ENCODE measurements at regions not wholly inside any gene's neighbourhood (a gene's known extent, or its start where the extent isn't known, plus 50 kb on each side); places are given as distances from the start of the nearest gene placed in this dataset.

- H3K9me3 ChIP-seq (ENCODE audit: control insufficient read depth, insufficient read depth, low read length): no peaks in the 10 kb centered on the region
- no peak overlapping the region for H3K9ac ChIP-seq (ENCODE audit: low read depth, low read length)
- H3K4me3 ChIP-seq (ENCODE audit: low read depth, low read length): no peak overlapping the region
Measured at GRCh38 chr6:55017555-55018300, 156.6 kb upstream of the HCRTR2 start.

GRCh38 chr6:55019591-55019990, 154.7 kb upstream of the HCRTR2 start:
- Histone ChIP-seq H3K9ac (ENCODE audit: low read depth, low read length) (no peak overlapping the region), H3K36me3 (ENCODE audit: control insufficient read depth, insufficient read depth, low read length) (no peaks in the 10 kb centered on the region), H3K4me1 (ENCODE audit: control insufficient read depth, insufficient read depth, low read length) (no peaks in the 10 kb centered on the region), H3K27me3 (ENCODE audit: control insufficient read depth, insufficient read depth, low read length) (no peaks in the 10 kb centered on the region), H3K4me3 (ENCODE audit: low read depth, low read length) (no peak overlapping the region), H3K9me3 (ENCODE audit: control insufficient read depth, insufficient read depth, low read length) (no peaks in the 10 kb centered on the region)

More at GRCh38 chr6:55017555-55018300, 156.6 kb upstream of the HCRTR2 start:
- Histone ChIP-seq H3K36me3 (ENCODE audit: control insufficient read depth, insufficient read depth, low read length) (no peaks in the 10 kb centered on the region), H3K27me3 (ENCODE audit: control insufficient read depth, insufficient read depth, low read length) (no peaks in the 10 kb centered on the region), H3K4me1 (ENCODE audit: control insufficient read depth, insufficient read depth, low read length) (no peaks in the 10 kb centered on the region)

- Histone ChIP-seq H3K4me1 (ENCODE audit: control insufficient read depth, insufficient read depth, low read length) (no peaks in the 10 kb centered on the region), H3K36me3 (ENCODE audit: control insufficient read depth, insufficient read depth, low read length) (no peaks in the 10 kb centered on the region), H3K9me3 (ENCODE audit: control insufficient read depth, insufficient read depth, low read length) (no peaks in the 10 kb centered on the region), H3K4me3 (ENCODE audit: low read depth, low read length) (no peak overlapping the region), H3K27me3 (ENCODE audit: control insufficient read depth, insufficient read depth, low read length) (no peaks in the 10 kb centered on the region), H3K9ac (ENCODE audit: low read depth, low read length) (no peak overlapping the region)
Measured at GRCh38 chr6:55023230-55023629, 151.1 kb upstream of the HCRTR2 start.

GRCh38 chr6:55033016-55033546, 141.2 kb upstream of the HCRTR2 start:
- Histone ChIP-seq H3K9me3 (ENCODE audit: control insufficient read depth, insufficient read depth, low read length) (no peaks in the 10 kb centered on the region), H3K27me3 (ENCODE audit: control insufficient read depth, insufficient read depth, low read length) (no peaks in the 10 kb centered on the region), H3K9ac (ENCODE audit: low read depth, low read length) (no peak overlapping the region), H3K4me1 (ENCODE audit: control insufficient read depth, insufficient read depth, low read length) (no peaks in the 10 kb centered on the region), H3K36me3 (ENCODE audit: control insufficient read depth, insufficient read depth, low read length) (no peaks in the 10 kb centered on the region), H3K4me3 (ENCODE audit: low read depth, low read length) (no peak overlapping the region)

- H3K4me1 ChIP-seq (ENCODE audit: control insufficient read depth, insufficient read depth, low read length): no peaks in the 10 kb centered on the region
- H3K4me3 ChIP-seq (ENCODE audit: low read depth, low read length): no peak overlapping the region
- H3K9ac ChIP-seq (ENCODE audit: low read depth, low read length): no peak overlapping the region
- no peaks in the 10 kb centered on the region for H3K27me3 ChIP-seq (ENCODE audit: control insufficient read depth, insufficient read depth, low read length)
- no peaks in the 10 kb centered on the region for H3K9me3 ChIP-seq (ENCODE audit: control insufficient read depth, insufficient read depth, low read length)
- no peaks in the 10 kb centered on the region for H3K36me3 ChIP-seq (ENCODE audit: control insufficient read depth, insufficient read depth, low read length)
Measured at GRCh38 chr6:55034752-55035151, 139.6 kb upstream of the HCRTR2 start.

- H3K4me1 ChIP-seq (ENCODE audit: control insufficient read depth, insufficient read depth, low read length): no peaks in the 10 kb centered on the region
- no peak overlapping the region for H3K4me3 ChIP-seq (ENCODE audit: low read depth, low read length)
- H3K27me3 ChIP-seq (ENCODE audit: control insufficient read depth, insufficient read depth, low read length): no peaks in the 10 kb centered on the region
- H3K36me3 ChIP-seq (ENCODE audit: control insufficient read depth, insufficient read depth, low read length): no peaks in the 10 kb centered on the region
- no peak overlapping the region for H3K9ac ChIP-seq (ENCODE audit: low read depth, low read length)
- H3K9me3 ChIP-seq (ENCODE audit: control insufficient read depth, insufficient read depth, low read length): no peaks in the 10 kb centered on the region
Measured at GRCh38 chr6:55040102-55040848, 134.0 kb upstream of the HCRTR2 start.

GRCh38 chr6:55046869-55047422, 127.4 kb upstream of the HCRTR2 start:
- no peaks in the 10 kb centered on the region for H3K27me3 ChIP-seq (ENCODE audit: control insufficient read depth, insufficient read depth, low read length)
- H3K36me3 ChIP-seq (ENCODE audit: control insufficient read depth, insufficient read depth, low read length): no peaks in the 10 kb centered on the region
- H3K4me3 ChIP-seq (ENCODE audit: low read depth, low read length): no peak overlapping the region
- H3K4me1 ChIP-seq (ENCODE audit: control insufficient read depth, insufficient read depth, low read length): no peaks in the 10 kb centered on the region
- H3K9ac ChIP-seq (ENCODE audit: low read depth, low read length): no peak overlapping the region
- H3K9me3 ChIP-seq (ENCODE audit: control insufficient read depth, insufficient read depth, low read length): no peaks in the 10 kb centered on the region

- Histone ChIP-seq H3K4me3 (ENCODE audit: low read depth, low read length) (no peak overlapping the region), H3K9me3 (ENCODE audit: control insufficient read depth, insufficient read depth, low read length) (no peaks in the 10 kb centered on the region), H3K4me1 (ENCODE audit: control insufficient read depth, insufficient read depth, low read length) (no peaks in the 10 kb centered on the region), H3K27me3 (ENCODE audit: control insufficient read depth, insufficient read depth, low read length) (no peaks in the 10 kb centered on the region), H3K9ac (ENCODE audit: low read depth, low read length) (no peak overlapping the region), H3K36me3 (ENCODE audit: control insufficient read depth, insufficient read depth, low read length) (no peaks in the 10 kb centered on the region)
Measured at GRCh38 chr6:55047451-55048044, 126.8 kb upstream of the HCRTR2 start.

- H3K4me1 ChIP-seq (ENCODE audit: control insufficient read depth, insufficient read depth, low read length): no peaks in the 10 kb centered on the region
Measured at GRCh38 chr6:55049866-55050265, 124.4 kb upstream of the HCRTR2 start.

GRCh38 chr6:55052846-55053245, 121.5 kb upstream of the HCRTR2 start:
- H3K4me1 ChIP-seq (ENCODE audit: control insufficient read depth, insufficient read depth, low read length): no peaks in the 10 kb centered on the region
- no peaks in the 10 kb centered on the region for H3K36me3 ChIP-seq (ENCODE audit: control insufficient read depth, insufficient read depth, low read length)
- no peak overlapping the region for H3K4me3 ChIP-seq (ENCODE audit: low read depth, low read length)

More at GRCh38 chr6:55049866-55050265, 124.4 kb upstream of the HCRTR2 start:
- no peaks in the 10 kb centered on the region for H3K36me3 ChIP-seq (ENCODE audit: control insufficient read depth, insufficient read depth, low read length)
- H3K4me3 ChIP-seq (ENCODE audit: low read depth, low read length): no peak overlapping the region
- H3K27me3 ChIP-seq (ENCODE audit: control insufficient read depth, insufficient read depth, low read length): no peaks in the 10 kb centered on the region
- no peaks in the 10 kb centered on the region for H3K9me3 ChIP-seq (ENCODE audit: control insufficient read depth, insufficient read depth, low read length)
- no peak overlapping the region for H3K9ac ChIP-seq (ENCODE audit: low read depth, low read length)

GRCh38 chr6:55058682-55059081, 115.6 kb upstream of the HCRTR2 start:
- Histone ChIP-seq H3K9me3 (ENCODE audit: control insufficient read depth, insufficient read depth, low read length) (no peaks in the 10 kb centered on the region), H3K4me1 (ENCODE audit: control insufficient read depth, insufficient read depth, low read length) (no peaks in the 10 kb centered on the region), H3K27me3 (ENCODE audit: control insufficient read depth, insufficient read depth, low read length) (no peaks in the 10 kb centered on the region), H3K4me3 (ENCODE audit: low read depth, low read length) (no peak overlapping the region), H3K36me3 (ENCODE audit: control insufficient read depth, insufficient read depth, low read length) (no peaks in the 10 kb centered on the region), H3K9ac (ENCODE audit: low read depth, low read length) (no peak overlapping the region)

More at GRCh38 chr6:55052846-55053245, 121.5 kb upstream of the HCRTR2 start:
- no peaks in the 10 kb centered on the region for H3K27me3 ChIP-seq (ENCODE audit: control insufficient read depth, insufficient read depth, low read length)
- H3K9me3 ChIP-seq (ENCODE audit: control insufficient read depth, insufficient read depth, low read length): no peaks in the 10 kb centered on the region
- H3K9ac ChIP-seq (ENCODE audit: low read depth, low read length): no peak overlapping the region
